ENCODE measurements at regions not wholly inside any gene's neighbourhood (a gene's known extent, or its start where the extent isn't known, plus 50 kb on each side); places are given as distances from the start of the nearest gene placed in this dataset.

DNA sequence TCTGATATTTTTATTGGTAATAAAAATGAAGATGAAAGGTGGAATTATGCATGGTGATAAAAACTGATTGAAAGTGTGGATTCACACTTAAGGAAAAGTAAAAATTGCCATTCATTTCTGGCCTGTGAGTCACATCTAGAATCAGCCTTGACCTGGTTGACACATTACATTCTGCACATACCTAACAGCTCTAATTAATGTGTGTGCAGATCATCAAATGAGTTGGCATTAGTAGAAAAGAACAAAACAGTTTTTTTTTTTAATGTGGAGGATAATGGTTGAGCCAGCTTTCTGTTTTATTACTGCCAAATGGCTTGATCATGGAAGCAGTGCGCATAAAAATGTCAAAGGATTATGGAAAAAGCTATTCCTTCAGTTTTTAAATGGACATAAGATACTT is 142.6 kb upstream of the TMEM196 start:
- Histone ChIP-seq H3K9me3 (no peaks in the 10 kb centered on the region), H3K4me1 (peaks cover 21% of the 10 kb centered on the region), H3K36me3 (ENCODE audit: control insufficient read depth, insufficient read depth, low read length) (no peaks in the 10 kb centered on the region), H3K4me3 (ENCODE audit: low read depth, low read length) (no peak overlapping the region), H3K27me3 (replicated peaks; ENCODE audit: control insufficient read depth, insufficient read depth, low read length) (no peaks in the 10 kb centered on the region)
- ChIA-PET POLR2A (no interaction called here), CTCF (no interaction called here)
- H3K36me3 Mint-ChIP-seq (ENCODE audit: insufficient read depth, unreplicated experiment), result no peaks in the 10 kb centered on the region
- TF ChIP-seq, protein P1, sequence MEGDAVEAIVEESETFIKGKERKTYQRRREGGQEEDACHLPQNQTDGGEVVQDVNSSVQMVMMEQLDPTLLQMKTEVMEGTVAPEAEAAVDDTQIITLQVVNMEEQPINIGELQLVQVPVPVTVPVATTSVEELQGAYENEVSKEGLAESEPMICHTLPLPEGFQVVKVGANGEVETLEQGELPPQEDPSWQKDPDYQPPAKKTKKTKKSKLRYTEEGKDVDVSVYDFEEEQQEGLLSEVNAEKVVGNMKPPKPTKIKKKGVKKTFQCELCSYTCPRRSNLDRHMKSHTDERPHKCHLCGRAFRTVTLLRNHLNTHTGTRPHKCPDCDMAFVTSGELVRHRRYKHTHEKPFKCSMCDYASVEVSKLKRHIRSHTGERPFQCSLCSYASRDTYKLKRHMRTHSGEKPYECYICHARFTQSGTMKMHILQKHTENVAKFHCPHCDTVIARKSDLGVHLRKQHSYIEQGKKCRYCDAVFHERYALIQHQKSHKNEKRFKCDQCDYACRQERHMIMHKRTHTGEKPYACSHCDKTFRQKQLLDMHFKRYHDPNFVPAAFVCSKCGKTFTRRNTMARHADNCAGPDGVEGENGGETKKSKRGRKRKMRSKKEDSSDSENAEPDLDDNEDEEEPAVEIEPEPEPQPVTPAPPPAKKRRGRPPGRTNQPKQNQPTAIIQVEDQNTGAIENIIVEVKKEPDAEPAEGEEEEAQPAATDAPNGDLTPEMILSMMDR (IDR thresholded peaks at IDR 0.05; ENCODE audit: insufficient read depth in 1 of 2, low read depth in 1 of 2, low read length in 1 of 2, severe bottlenecking in 1 of 2, unreplicated experiment in 1 of 2), result no peak
- H3K27me3 Mint-ChIP-seq (ENCODE audit: insufficient read depth, unreplicated experiment), result no peaks in the 10 kb centered on the region
- peaks cover 4% of the 10 kb centered on the region for H3K9me3 Mint-ChIP-seq (ENCODE audit: unreplicated experiment)
- peaks cover 7% of the 10 kb centered on the region for H3K4me1 Mint-ChIP-seq (ENCODE audit: low read depth, unreplicated experiment)
- DNase-seq, result no peak
- intact Hi-C loops (cut with micrococcal nuclease; ENCODE audit: unreplicated experiment), result no loop called here
- no peak overlapping the region for H3K27ac Mint-ChIP-seq (ENCODE audit: unreplicated experiment)
- no TSS peak for BruUV-seq (replicated peaks)
- no peak overlapping the region for H3K4me3 Mint-ChIP-seq (ENCODE audit: unreplicated experiment)

DNA sequence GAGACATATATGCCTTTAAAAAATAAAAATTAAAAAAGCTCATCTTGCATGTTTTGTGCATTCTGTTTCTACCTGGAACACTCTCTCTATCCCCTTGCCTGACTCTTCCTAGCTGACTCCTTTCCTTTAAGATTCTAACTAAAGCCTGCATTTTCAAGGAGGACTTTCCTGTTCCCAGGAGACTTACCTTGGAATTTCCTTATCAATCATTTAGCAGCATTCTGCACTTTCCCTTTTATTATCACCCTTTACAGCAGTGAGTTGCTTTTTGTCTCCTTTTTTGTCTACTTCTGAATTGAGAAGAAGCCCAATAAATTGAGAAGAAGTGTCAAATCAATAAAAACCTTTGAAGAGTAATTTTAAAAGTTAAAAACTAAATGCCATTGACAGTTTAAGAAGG is 142.2 kb upstream of the TMEM196 start:
- Mint-ChIP-seq H3K27ac (ENCODE audit: unreplicated experiment) (no peak overlapping the region), H3K9me3 (ENCODE audit: unreplicated experiment) (peaks cover 9% of the 10 kb centered on the region), H3K4me3 (ENCODE audit: unreplicated experiment) (no peak overlapping the region), H3K36me3 (ENCODE audit: insufficient read depth, unreplicated experiment) (no peaks in the 10 kb centered on the region), H3K4me1 (ENCODE audit: low read depth, unreplicated experiment) (peaks cover 7% of the 10 kb centered on the region), H3K27me3 (ENCODE audit: insufficient read depth, unreplicated experiment) (no peaks in the 10 kb centered on the region)
- DNase-seq, result no peak
- POLR2A ChIA-PET, result no interaction called here
- CTCF ChIA-PET, result no interaction called here
- H3K36me3 ChIP-seq (ENCODE audit: control insufficient read depth, insufficient read depth, low read length), result no peaks in the 10 kb centered on the region
- TF ChIP-seq, protein P1 (IDR thresholded peaks at IDR 0.05; ENCODE audit: insufficient read depth in 1 of 2, low read depth in 1 of 2, low read length in 1 of 2, severe bottlenecking in 1 of 2, unreplicated experiment in 1 of 2), result no peak
- BruUV-seq (replicated peaks), result no TSS peak
- no peaks in the 10 kb centered on the region for H3K9me3 ChIP-seq
- H3K27me3 ChIP-seq (replicated peaks; ENCODE audit: control insufficient read depth, insufficient read depth, low read length), result no peaks in the 10 kb centered on the region
- H3K4me3 ChIP-seq (ENCODE audit: low read depth, low read length), result no peak overlapping the region
- intact Hi-C loops (cut with micrococcal nuclease; ENCODE audit: unreplicated experiment), result no loop called here
- H3K4me1 ChIP-seq, result peaks cover 16% of the 10 kb centered on the region

DNA sequence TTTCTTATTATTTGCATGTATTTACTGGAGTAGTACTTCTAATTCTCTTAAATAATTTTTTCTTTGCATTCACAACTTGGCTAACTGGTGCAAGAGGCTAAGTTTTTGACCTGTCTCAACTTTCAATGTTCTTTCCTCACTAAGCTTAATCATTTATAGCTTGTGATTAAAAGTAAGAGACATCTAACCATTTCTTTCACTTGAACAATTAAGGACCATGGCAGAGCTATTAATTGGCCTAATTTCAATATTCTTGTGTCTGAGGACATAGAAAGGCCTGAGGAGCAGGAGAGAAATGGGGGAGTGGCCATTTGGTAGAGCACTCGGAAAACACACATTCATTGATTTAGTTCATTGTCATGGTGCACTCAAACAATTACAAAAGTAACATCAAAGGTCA is 141.4 kb upstream of the TMEM196 start:
- Histone ChIP-seq H3K36me3 (ENCODE audit: control insufficient read depth, insufficient read depth, low read length) (no peaks in the 10 kb centered on the region), H3K4me1 (peaks cover 13% of the 10 kb centered on the region), H3K27me3 (replicated peaks; ENCODE audit: control insufficient read depth, insufficient read depth, low read length) (no peaks in the 10 kb centered on the region), H3K4me3 (ENCODE audit: low read depth, low read length) (no peak overlapping the region), H3K9me3 (no peaks in the 10 kb centered on the region; the same call in 1 of the 2 replicates)
- TF ChIP-seq, protein P1 (IDR thresholded peaks at IDR 0.05; ENCODE audit: insufficient read depth in 1 of 2, low read depth in 1 of 2, low read length in 1 of 2, severe bottlenecking in 1 of 2, unreplicated experiment in 1 of 2), result no peak
- CTCF ChIA-PET, result no interaction called here
- no peak overlapping the region for H3K27ac Mint-ChIP-seq (ENCODE audit: unreplicated experiment)
- POLR2A ChIA-PET, result no interaction called here
- no peak overlapping the region for H3K4me3 Mint-ChIP-seq (ENCODE audit: unreplicated experiment)
- no peaks in the 10 kb centered on the region for H3K27me3 Mint-ChIP-seq (ENCODE audit: insufficient read depth, unreplicated experiment)
- peaks cover 10% of the 10 kb centered on the region for H3K9me3 Mint-ChIP-seq (ENCODE audit: unreplicated experiment)
- H3K4me1 Mint-ChIP-seq (ENCODE audit: low read depth, unreplicated experiment), result peaks cover 7% of the 10 kb centered on the region
- intact Hi-C loops (cut with micrococcal nuclease; ENCODE audit: unreplicated experiment), result no loop called here
- no TSS peak for BruUV-seq (replicated peaks)
- no peaks in the 10 kb centered on the region for H3K36me3 Mint-ChIP-seq (ENCODE audit: insufficient read depth, unreplicated experiment)
- DNase-seq, result no peak
